Choroid plexus epithelial cell (primary cell): ENCODE measurements at regions not wholly inside any gene's neighbourhood (a gene's known extent, or its start where the extent isn't known, plus 50 kb on each side); places are given as distances from the start of the nearest gene placed in this dataset.

Experiments
- DNase-seq: peaks from one replicate; pipeline ENCODE4 v3.0.0-alpha.2; 2010; ENCODE audit warnings: low read depth
- H3K4me3 ChIP-seq: 2 replicates; pipeline ENCODE4 v1.5.1; 2011; ENCODE audit warnings: low read depth, mild to moderate bottlenecking, control low read depth, low read length, moderate library complexity
- TF ChIP-seq, protein P1 (sequence below): conservative IDR thresholded peaks from 2 replicates; pipeline ENCODE4 v1.5.1; 2011; ENCODE audit warnings: low read depth, mild to moderate bottlenecking, control low read depth, inconsistent platforms, low read length, moderate library complexity

DNA sequence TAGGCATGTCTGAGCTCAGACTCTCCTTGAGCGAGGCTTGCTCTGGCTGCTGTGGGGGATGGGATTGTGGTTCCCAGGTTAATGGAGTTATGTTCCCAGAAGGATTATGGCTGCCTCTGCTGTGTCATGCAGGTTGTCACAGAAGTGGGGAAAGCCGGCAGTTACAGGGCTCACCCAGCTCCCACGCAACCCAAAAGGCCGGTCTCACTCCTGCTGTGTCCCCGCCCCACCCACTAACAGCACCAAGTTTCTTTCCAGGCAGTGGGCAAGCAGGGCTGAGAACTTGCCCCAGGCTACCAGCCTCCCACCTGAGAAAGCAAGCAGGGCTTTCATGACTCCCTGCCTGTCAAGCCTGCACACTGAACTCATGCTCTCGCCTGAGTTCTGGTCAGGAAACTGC, 750.5 kb downstream of the FRK start:
- TF ChIP-seq, protein P1, sequence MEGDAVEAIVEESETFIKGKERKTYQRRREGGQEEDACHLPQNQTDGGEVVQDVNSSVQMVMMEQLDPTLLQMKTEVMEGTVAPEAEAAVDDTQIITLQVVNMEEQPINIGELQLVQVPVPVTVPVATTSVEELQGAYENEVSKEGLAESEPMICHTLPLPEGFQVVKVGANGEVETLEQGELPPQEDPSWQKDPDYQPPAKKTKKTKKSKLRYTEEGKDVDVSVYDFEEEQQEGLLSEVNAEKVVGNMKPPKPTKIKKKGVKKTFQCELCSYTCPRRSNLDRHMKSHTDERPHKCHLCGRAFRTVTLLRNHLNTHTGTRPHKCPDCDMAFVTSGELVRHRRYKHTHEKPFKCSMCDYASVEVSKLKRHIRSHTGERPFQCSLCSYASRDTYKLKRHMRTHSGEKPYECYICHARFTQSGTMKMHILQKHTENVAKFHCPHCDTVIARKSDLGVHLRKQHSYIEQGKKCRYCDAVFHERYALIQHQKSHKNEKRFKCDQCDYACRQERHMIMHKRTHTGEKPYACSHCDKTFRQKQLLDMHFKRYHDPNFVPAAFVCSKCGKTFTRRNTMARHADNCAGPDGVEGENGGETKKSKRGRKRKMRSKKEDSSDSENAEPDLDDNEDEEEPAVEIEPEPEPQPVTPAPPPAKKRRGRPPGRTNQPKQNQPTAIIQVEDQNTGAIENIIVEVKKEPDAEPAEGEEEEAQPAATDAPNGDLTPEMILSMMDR = no peak
- H3K4me3 ChIP-seq = no peak overlapping the region
- DNase-seq = no peak

GRCh38 chr6:115302731-115303130, 758.0 kb downstream of the FRK start:
- TF ChIP-seq, protein P1 = no peak
- no peak overlapping the region for H3K4me3 ChIP-seq

GRCh38 chr6:115287467-115287866, 773.2 kb downstream of the FRK start:
- H3K4me3 ChIP-seq = no peak overlapping the region
- no peak for DNase-seq
- TF ChIP-seq, protein P1 = no peak

More at GRCh38 chr6:115302731-115303130, 758.0 kb downstream of the FRK start:
- no peak for DNase-seq

- no peak for DNase-seq
- H3K4me3 ChIP-seq = no peak overlapping the region
- TF ChIP-seq, protein P1 = no peak
Measured at GRCh38 chr6:115276881-115277565, 783.7 kb downstream of the FRK start.

GRCh38 chr6:115272311-115272710, 788.4 kb downstream of the FRK start:
- DNase-seq = no peak
- TF ChIP-seq, protein P1 = no peak
- no peak overlapping the region for H3K4me3 ChIP-seq

- no peak overlapping the region for H3K4me3 ChIP-seq
- TF ChIP-seq, protein P1 = no peak
- no peak for DNase-seq
Measured at GRCh38 chr6:115271434-115271833, 789.3 kb downstream of the FRK start.

GRCh38 chr6:115270953-115271352, 789.7 kb downstream of the FRK start:
- TF ChIP-seq, protein P1 = no peak
- no peak for DNase-seq
- no peak overlapping the region for H3K4me3 ChIP-seq
